ENCODE measurements at regions not wholly inside any gene's neighbourhood (a gene's known extent, or its start where the extent isn't known, plus 50 kb on each side); places are given as distances from the start of the nearest gene placed in this dataset.
A peak's percentile ranks its signal among the peaks of the same experiment; 100 is the strongest.
"Not testable (repeated sequence)": the region's sequence is repeated elsewhere in the genome, so short reads cannot be mapped to it uniquely, and the experiment has no call there.

GRCh38 chr1:38725321-38725961, 134.1 kb downstream of the RRAGC start:
- H3K27ac ChIP-seq, result peak overlapping the region in 1 of 21 experiments; percentile 17
- not testable (repeated sequence) for H3K4me3 ChIP-seq

GRCh38 chr1:38724160-38725131, 135.1 kb downstream of the RRAGC start:
- Histone ChIP-seq H3K27ac (peak overlapping the region in 1 of 21 experiments; percentile 17), H3K4me3 (no peak overlapping the region)

DNA sequence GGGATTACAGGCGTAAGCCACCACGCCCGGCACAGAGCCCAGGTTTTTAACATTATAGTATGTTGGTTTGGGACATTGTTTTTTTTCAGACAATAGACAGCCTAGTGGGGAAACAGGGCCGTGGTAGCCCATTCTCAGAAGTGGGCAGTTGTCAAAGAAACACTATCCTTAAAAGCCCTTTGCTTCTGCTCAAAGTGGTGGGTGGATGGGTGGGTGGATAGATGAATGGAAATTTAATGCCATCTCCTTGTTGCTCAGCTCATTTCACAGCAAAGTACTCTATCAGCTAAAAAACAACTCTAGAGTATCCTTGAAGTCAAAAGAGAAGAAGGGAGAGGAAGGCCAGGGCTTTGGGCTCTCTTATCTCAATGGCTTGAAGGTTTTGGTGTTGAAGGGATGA, 137.8 kb downstream of the RRAGC start:
- H3K4me3 ChIP-seq, result no peak overlapping the region
- H3K27ac ChIP-seq, result no peak overlapping the region

DNA sequence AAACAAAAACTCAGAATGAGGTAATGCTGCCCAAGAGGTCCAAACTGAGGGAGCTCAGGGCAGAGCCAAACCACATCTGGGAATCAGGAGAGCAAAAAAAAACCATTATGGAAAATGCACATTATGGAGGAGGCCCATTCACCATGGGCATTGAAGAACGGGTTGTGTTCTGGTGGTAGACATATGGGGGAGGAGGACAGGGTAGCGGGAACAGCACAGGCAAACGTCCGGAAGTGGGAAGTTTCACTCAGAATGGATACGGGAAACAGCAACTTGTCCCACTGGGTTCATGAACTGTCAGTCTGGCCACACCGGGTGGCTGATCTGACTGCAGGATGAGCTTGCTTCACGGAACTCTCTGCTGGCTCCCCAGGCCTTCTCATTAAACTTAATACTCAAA, 139.7 kb downstream of the RRAGC start:
- no peak overlapping the region for H3K4me3 ChIP-seq
- H3K27ac ChIP-seq, result no peak overlapping the region

DNA sequence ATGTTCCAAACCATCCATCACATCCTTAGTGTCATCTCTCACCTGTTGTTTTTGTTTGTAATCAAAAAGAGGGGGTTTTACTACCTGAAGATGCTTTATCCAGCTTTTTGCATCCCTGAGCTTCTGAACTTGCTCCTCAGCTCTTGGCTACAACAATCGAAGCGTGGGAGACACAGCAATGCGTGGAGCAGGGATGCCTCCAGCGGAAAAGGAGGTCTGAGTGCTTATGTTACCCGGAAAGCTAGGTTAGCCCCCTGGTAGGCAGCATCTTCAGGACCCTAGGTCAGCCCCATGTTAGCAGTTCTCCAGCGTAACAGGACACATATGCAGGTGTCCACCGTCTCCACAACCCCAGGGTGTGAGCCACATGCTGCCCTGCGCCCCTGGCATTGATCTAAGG, 141.5 kb downstream of the RRAGC start:
- H3K27ac ChIP-seq, result no peak overlapping the region

GRCh38 chr1:38716229-38716628, 143.3 kb downstream of the RRAGC start:
- no peak overlapping the region for H3K4me3 ChIP-seq

More for the DNA sequence above, 141.5 kb downstream of the RRAGC start:
- H3K4me3 ChIP-seq, result no peak overlapping the region

DNA sequence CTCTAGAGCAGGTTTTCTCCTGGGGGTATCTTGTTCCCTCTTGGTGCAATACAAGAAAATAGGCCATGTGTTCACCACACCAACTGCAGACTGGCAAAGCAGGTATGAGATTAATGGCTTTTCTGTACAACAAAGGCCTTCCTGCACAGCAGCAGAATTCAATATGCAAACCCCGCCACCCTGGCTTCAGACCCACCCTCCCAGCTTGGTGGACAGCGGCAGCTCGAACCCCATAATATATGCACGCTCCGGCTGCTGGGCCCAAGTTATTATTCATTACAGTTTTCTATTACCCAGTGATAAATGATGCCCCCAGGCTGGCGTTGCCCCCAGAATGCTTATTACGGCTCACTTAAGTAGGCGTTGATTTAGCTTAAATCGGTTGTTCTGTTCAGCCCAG, 144.2 kb downstream of the RRAGC start:
- Histone ChIP-seq H3K4me3 (no peak overlapping the region), H3K27ac (no peak overlapping the region)

More at GRCh38 chr1:38716229-38716628, 143.3 kb downstream of the RRAGC start:
- no peak overlapping the region for H3K27ac ChIP-seq

GRCh38 chr1:38712046-38712445, 147.5 kb downstream of the RRAGC start:
- Histone ChIP-seq H3K27ac (no peak overlapping the region), H3K4me3 (no peak overlapping the region)

GRCh38 chr1:38708701-38709258, 150.8 kb downstream of the RRAGC start:
- Histone ChIP-seq H3K4me3 (no peak overlapping the region), H3K27ac (no peak overlapping the region)

GRCh38 chr1:38701088-38701487, 158.5 kb downstream of the RRAGC start:
- H3K4me3 ChIP-seq, result no peak overlapping the region
- no peak overlapping the region for H3K27ac ChIP-seq

DNA sequence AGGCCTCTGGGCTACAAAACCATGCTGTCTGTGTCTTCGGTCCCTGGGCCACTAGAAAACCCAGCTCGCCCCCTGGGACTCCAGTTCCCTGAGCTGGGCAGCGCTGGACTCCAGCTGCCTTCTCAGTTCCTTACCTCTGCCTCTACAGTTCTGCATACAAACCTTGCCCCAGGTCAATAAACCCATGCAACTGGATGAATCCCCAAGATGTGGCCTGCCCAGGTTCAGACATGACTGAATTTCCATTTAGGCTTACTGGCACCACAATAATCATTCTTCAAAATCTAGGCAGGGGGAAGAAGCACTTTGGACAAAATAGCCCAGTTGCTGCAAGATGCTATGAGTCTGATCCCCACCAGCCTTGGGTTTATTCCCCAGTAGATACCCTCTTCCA, 159.5 kb downstream of the RRAGC start:
- H3K27ac ChIP-seq, result no peak overlapping the region
- H3K4me3 ChIP-seq, result no peak overlapping the region

GRCh38 chr1:38699330-38700076, 160.1 kb downstream of the RRAGC start:
- H3K4me3 ChIP-seq, result no peak overlapping the region
- no peak overlapping the region for H3K27ac ChIP-seq

- Histone ChIP-seq H3K4me3 (no peak overlapping the region), H3K27ac (no peak overlapping the region)
Measured at GRCh38 chr1:38697387-38697786, 162.2 kb downstream of the RRAGC start.

GRCh38 chr1:38696371-38696770, 163.2 kb downstream of the RRAGC start:
- no peak overlapping the region for H3K27ac ChIP-seq
- H3K4me3 ChIP-seq, result no peak overlapping the region

- no peak overlapping the region for H3K27ac ChIP-seq
- no peak overlapping the region for H3K4me3 ChIP-seq
Measured at GRCh38 chr1:38693759-38694158, 165.8 kb downstream of the RRAGC start.

- Histone ChIP-seq H3K4me3 (no peak overlapping the region), H3K27ac (no peak overlapping the region)
Measured at GRCh38 chr1:38693031-38693430, 166.5 kb downstream of the RRAGC start.

DNA sequence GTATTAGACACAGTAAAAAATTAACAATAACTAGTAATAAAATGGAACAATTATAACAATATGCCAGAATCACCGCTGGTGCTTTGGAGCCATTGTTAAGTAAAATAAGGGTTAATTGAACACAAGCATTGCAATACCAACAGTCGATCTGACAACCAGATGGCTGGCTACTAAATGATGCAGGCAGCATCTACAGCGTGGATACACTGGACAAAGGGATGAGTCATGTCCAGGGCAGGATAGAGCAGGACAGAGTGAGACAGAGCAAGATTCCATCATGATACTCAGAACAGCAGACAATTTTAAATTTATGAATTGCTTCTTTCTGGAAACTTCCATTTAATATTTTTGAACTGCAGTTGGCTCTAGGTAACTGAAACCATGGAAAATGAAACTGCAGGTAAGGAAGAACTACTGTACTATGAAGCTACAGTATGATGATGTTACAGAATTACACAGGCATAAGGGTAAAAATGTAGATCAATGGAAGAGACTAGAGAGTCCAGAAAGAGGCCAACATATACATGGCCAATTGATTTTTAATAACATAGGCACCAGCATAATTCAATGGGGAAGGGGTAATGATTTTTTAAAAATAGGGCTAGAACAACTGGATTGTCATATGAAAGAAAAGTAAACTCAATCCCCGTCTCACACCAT, 168.7 kb downstream of the RRAGC start:
- H3K4me3 ChIP-seq, result no peak overlapping the region

GRCh38 chr1:38686927-38687255, 172.7 kb downstream of the RRAGC start:
- H3K4me3 ChIP-seq, result no peak overlapping the region
- no peak overlapping the region for H3K27ac ChIP-seq

More for the DNA sequence above, 168.7 kb downstream of the RRAGC start:
- no peak overlapping the region for H3K27ac ChIP-seq

DNA sequence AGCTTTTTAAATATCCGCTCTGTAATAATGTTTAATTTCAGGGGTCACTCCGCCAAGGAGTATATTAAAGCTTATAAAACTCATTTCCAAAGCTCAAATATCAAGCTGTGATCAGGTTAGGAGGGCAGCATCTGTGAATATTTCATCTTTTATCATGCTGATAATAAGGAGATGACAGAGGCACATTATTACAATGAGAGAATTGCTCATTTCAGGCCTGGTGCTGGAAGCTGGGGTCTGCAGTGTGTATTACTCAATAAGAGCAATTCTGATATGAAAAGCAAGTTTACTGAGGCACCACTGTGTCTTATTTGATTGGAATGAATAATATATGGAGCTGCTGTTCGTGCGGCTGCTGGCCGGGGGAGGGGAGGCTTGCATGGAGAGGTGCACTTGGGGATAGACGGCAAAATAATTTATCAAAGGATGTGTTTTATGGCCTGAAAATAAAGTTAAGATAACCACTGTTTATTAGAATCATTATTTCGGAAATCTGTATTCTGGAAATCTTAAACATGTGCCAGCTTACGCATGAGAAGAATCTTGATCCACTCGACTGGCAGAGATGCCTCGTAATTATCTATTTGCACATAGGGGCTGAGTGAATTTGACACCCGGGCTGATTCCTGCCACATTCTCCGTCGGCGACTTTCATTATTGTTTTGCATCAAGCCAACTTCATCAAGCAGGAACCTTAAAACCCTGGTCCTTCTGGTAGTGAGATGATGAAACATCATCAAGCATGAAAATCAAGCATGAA, 173.2 kb downstream of the RRAGC start:
- Histone ChIP-seq H3K27ac (no peak overlapping the region), H3K4me3 (no peak overlapping the region)
